ENCODE measurements at regions not wholly inside any gene's neighbourhood (a gene's known extent, or its start where the extent isn't known, plus 50 kb on each side); places are given as distances from the start of the nearest gene placed in this dataset.

DNA sequence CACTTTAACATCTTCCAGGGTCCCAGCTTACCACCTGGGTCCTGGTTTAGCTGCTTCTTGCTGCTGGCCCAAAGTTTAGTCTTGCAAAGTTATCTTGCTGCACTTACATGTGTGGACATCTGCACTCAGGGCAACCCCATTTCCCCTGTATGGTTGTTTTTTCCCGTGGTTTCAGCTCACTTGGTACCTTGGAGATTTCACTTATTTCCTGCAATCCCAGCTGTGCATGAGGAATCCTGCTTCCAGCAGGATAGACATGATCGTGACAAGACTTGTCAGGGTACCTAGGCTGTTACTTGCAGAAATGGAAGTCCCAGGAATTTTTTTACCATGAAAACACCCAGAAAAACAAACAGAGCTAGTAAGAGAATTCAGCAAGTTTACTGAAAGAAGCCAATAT is 95.9 kb upstream of the LEP start:
- no peak for DNase-seq

- DNase-seq = no peak
Measured at GRCh38 chr7:128146052-128146451, 95.0 kb upstream of the LEP start.

DNA sequence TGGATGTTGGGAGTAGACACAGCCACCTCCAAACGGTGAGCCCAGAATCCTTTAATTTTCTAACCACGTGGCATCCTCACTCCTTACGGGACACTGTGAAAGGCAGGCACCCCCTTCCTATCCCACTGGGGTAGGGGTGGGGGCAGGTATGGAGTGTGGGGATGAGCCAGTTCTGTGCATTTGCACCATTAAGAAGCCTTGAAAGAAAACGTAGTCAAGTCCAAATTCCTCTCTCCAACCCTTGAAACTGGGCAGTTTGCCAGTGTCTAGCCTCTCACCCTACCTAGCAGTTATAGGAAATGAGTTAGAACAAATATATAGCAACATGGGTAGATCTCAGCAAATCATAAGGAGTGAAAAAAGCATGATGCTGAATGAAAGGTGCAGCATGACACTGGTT is 92.4 kb upstream of the LEP start:
- DNase-seq = no peak

- DNase-seq = no peak
Measured at GRCh38 chr7:128150223-128150865, 90.7 kb upstream of the LEP start.

- DNase-seq = peak; percentile 70 to 86
Measured at GRCh38 chr7:128151635-128152034, 89.4 kb upstream of the LEP start.

GRCh38 chr7:128152721-128153120 is 88.4 kb upstream of the LEP start:
- DNase-seq = no peak

DNA sequence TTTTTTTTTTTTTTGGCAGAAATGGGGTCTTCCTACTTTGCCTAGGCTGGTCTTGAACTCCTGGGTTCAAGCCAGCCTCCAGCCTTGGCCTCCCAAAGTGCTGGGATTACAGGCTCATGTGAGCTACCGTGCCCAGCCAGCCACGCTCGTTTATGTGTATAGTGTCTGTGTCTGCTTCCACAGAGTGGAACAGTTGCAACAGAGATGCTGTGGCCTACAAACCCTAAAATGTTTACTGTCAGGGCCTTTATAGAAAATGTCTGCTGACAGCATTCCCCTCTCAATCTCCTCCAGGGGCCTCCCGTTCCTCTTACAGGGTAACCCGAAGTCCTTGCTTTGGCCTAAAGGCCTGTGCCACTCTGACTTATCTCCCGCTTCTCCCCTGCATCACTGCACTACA is 87.6 kb upstream of the LEP start:
- DNase-seq = no peak

- DNase-seq = peak; percentile 58
Measured at GRCh38 chr7:128154504-128154903, 86.6 kb upstream of the LEP start.

DNA sequence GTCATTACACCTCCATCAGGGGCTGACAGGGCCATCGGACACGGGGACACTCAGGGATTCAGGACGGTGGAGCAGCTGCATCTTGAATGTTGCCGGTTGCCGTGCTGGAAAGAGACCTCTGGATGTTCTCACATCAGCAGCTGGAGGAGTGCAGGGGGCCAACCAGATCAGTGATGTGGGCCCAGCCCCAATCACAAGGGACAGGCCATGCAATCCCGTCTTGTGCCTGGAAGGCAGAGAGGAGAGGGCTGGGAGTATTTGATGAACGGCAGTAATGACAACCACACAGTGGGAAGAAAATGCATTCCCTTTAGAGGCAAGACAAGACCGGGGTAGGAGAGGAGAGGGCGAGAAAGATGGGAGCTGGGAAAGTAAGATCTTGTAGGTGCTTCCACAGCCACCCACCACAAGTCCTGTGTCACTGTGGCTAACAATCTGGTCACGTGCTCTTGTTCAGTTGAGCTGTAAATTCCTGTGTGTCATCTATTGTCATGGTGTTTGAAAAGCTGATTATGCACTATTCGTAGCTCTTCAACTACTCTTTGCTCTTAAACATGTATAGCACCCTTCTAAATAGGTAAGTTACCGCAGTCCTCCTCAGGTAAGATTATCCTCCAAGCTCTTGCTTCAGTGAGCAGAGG is 85.9 kb upstream of the LEP start:
- DNase-seq = peak; percentile 19 to 34

DNA sequence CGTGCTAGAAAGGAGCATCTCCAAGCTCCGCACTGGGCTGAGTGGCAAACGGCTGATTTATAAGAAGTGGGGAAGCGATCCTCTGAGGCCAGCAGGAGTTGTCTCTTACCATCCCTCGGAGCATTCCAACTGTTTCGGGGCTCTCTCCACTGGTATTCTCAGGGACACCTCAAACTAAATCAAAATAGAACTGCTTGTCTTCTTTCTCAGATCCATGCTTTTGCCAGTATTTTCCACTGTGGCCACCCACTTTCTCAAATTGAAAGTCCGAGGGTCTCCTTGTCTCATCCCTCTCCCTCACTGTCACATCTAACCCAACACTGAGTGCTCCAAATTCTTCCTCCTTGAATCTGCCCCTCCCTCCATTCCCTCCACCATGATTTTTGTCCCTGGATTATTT is 83.2 kb upstream of the LEP start:
- no peak for DNase-seq

DNA sequence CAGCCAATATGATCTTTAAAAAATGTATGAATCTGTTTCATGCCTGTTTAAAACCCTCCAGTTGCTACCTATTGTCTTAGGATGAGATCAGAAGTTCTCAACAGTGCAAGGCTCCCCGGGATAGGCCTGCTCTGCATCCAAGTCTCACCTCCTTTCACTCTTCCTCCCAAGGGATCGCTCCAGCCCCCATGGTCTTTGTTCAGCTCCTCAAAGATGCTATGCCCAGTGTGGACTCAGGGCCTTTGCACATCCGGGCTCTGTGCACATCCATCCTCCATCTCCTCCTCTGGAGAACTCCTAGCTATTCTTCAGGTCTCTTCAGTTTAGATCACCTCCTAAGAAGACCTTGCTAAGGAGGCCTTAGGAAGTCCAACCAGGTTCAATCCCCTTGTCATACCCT is 82.7 kb upstream of the LEP start:
- no peak for DNase-seq

DNA sequence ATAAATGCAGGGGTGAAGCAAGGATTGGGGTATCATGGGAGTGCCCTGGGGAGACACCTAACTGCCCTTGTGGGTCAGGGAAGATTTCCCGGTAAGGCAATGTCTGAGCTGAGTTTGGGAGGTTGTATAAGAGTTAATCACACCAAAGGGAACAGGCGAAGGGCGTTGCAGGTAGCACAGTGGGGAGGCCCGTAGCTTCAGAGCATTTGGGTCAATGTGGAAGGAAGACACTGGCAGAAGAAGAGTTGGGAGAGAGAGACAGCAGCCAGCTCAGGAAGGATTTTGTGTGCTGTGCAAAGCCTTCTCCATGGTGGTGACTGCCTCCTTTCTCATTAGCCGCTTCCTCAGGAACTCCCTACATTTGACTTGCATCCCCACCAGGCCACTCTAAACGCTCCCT is 80.8 kb upstream of the LEP start:
- no peak for DNase-seq

DNA sequence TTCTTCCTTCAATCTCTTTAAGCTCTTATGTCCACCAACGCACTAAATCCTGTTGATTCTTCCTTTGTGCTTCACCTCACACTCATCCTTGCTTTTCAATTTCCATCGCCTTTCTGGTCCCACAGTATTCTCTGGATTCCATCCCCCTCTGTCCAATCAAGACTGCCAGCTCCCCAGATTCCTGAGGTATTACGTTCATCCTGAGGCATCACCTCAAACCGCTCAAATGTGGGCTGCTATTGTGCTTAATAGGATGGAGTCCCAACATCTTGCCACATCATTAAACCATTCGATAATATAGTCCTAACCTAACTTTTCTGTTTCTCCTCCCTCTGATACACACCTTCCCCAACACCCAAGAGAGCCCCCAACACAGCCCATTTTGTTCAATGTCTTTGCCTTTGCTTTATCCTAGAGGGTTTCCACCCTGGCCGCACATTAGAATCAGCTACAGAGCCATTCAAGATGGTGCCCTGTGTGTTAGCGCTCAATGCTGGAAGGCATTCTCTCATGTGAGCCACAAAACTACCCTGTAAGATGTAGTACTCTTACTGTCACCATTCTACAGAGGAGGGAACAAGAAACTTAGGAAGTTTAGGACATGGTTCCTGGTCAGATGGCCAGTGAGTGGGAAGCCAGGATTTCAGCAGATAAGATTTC is 79.5 kb upstream of the LEP start:
- DNase-seq = no peak

- no peak for DNase-seq
Measured at GRCh38 chr7:128162666-128163065, 78.4 kb upstream of the LEP start.

DNA sequence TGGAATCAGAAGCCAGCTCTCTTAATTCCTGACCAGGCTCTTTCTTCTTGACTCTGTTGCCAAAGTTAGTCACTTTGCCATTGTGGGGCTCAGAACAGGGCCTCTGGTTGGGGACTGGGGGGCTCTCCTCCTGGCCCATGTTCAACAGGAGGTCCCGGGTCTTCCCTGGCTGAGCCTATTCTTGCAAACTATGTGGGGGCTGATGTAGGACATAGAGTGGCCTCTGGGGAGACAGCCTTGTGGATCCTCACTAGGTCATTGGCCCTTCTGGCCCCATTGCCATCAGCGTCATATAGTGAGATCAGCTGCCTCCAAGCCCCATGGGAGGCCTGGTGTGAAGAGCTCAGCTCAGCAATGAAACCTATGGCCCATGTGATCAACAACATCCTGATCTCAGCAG is 77.6 kb upstream of the LEP start:
- DNase-seq = no peak

GRCh38 chr7:128164061-128164954 is 76.8 kb upstream of the LEP start:
- no peak for DNase-seq

DNA sequence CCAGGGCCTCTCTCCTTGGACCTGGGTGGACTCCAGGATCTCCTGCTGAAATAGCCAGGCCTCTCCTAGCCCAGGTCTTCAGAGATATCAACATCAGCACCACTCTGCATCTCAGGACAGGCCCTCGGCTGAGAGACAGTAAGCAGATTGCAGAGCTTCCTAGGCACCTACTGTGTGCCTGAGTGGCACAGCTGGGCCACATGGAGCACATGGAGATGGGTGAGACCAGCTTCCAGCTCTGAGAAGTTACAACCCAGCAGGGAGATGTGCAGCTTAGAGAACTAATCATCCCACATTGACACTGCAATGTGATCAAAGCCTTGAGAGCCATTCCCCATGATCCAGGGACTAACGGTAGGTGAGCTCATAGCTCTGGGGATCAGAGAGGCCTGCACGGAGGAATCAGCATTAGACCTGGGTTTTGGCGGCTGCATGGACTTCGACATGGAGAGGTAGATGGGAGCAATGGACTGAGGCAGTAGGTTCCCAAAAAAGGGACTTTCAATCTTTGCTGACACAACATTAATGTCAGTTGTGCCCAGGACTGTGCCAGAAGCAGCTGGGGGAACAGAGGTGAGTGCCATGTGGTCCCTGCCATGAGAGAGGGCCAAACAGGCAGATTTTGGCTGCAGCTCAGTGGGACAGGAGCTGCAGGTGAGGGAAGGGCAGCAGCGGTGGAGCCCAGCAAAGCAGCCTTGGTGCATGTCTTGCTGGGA is 76.0 kb upstream of the LEP start:
- no peak for DNase-seq

DNA sequence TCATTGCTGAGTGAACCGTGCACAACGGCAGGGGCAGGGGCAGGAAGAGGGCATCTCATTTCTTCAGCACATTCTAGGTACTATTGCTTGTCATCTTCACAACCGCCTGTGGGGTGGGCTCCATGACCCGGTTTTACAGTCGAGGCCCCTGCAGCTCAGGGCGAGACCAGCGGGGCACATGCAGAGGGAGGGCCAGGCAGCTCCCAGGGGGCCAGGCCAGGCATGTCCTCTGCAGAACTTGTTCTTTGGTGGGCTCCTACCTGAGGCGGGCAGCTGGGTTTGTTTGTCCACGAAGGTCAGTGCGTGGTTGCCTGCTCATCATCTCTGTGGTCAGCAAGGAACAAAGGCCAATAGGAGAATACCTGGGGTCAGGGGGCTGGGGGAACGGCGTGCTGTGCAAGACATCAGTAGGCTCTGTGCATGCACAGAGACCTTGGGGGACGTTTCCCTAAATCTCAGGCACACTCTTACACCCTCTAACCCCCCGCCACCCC is 75.1 kb upstream of the LEP start:
- no peak for DNase-seq

GRCh38 chr7:128166603-128167041 is 74.5 kb upstream of the LEP start:
- DNase-seq = no peak

- peak in 1 of 2 donors; percentile 17 for DNase-seq
Measured at GRCh38 chr7:128167042-128167701, 73.9 kb upstream of the LEP start.

- peak in 1 of 2 donors; percentile 14 for DNase-seq
Measured at GRCh38 chr7:128167791-128168666, 73.0 kb upstream of the LEP start.

Measured in inflammatory macrophage (primary cell).